ENCODE measurements at regions not wholly inside any gene's neighbourhood (a gene's known extent, or its start where the extent isn't known, plus 50 kb on each side); places are given as distances from the start of the nearest gene placed in this dataset.

DNA sequence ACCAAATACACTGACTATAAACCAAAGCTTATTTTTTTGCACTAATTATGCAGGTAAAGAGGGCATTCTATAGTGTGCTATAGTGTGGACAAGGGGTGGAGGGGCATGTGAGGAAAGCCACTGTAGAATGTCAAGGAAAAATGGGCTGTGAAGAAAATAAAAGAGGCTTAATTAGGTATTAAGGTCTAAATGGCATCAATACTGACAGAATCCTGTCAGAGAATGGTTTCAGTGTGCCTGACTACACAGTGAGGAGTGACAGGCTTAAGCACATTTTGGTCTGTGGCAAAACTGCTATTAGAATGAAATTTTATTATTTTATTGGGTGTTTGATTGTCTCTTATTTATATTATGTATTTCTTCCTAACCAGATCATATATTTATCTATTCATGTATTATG lies 787.6 kb upstream of the CELF4 start:
- Mint-ChIP-seq H3K27me3 (ENCODE audit: low read depth in 2 of 2) (no peaks in the 10 kb centered on the region), H3K27ac (no peak overlapping the region), H3K36me3 (no peaks in the 10 kb centered on the region), H3K4me1 (no peaks in the 10 kb centered on the region), H3K4me3 (no peak overlapping the region), H3K9me3 (peaks cover 4 to 12% of the 10 kb centered on the region in 2 donors)
- Histone ChIP-seq H3K4me3 (ENCODE audit: low read length) (no peak overlapping the region), H3K27ac (ENCODE audit: low read length) (no peak overlapping the region), H3K27me3 (ENCODE audit: control insufficient read depth, insufficient read depth, low read length) (no peaks in the 10 kb centered on the region), H3K9me3 (ENCODE audit: control insufficient read depth, insufficient read depth, low read length) (no peaks in the 10 kb centered on the region), H3K36me3 (ENCODE audit: control insufficient read depth, insufficient read depth, low read length) (no peaks in the 10 kb centered on the region), H3K4me1 (ENCODE audit: control insufficient read depth, insufficient read depth, low read length) (no peaks in the 10 kb centered on the region)
- intact Hi-C loops (cut with micrococcal nuclease): no loop called here
- no peak for DNase-seq
- ATAC-seq: no peak
- TF ChIP-seq, protein P1, sequence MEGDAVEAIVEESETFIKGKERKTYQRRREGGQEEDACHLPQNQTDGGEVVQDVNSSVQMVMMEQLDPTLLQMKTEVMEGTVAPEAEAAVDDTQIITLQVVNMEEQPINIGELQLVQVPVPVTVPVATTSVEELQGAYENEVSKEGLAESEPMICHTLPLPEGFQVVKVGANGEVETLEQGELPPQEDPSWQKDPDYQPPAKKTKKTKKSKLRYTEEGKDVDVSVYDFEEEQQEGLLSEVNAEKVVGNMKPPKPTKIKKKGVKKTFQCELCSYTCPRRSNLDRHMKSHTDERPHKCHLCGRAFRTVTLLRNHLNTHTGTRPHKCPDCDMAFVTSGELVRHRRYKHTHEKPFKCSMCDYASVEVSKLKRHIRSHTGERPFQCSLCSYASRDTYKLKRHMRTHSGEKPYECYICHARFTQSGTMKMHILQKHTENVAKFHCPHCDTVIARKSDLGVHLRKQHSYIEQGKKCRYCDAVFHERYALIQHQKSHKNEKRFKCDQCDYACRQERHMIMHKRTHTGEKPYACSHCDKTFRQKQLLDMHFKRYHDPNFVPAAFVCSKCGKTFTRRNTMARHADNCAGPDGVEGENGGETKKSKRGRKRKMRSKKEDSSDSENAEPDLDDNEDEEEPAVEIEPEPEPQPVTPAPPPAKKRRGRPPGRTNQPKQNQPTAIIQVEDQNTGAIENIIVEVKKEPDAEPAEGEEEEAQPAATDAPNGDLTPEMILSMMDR (IDR thresholded peaks at IDR 0.05): no peak

DNA sequence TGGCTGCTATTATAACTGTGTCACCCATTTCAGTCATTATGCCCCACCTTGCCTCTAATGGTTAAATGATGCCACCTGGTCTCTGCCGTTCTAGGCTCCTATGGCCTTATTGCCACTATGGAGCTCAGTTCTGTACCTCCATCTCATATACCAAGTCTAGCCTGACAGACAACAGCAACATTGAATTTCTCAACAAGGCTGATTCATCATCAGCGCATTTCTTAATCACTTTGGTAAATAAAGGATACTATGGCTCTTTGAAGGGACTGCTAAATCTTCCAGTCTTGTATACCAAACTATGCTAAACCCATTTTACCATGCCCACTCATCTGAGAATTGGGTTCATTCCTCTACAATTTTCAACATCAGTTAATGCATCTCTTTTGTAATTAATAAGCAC lies 784.5 kb upstream of the CELF4 start:
- intact Hi-C loops (cut with micrococcal nuclease): no loop called here
- Histone ChIP-seq H3K4me1 (ENCODE audit: control insufficient read depth, insufficient read depth, low read length) (no peaks in the 10 kb centered on the region), H3K36me3 (ENCODE audit: control insufficient read depth, insufficient read depth, low read length) (no peaks in the 10 kb centered on the region), H3K27ac (ENCODE audit: low read length) (no peak overlapping the region), H3K27me3 (ENCODE audit: control insufficient read depth, insufficient read depth, low read length) (no peaks in the 10 kb centered on the region), H3K4me3 (ENCODE audit: low read length) (no peak overlapping the region), H3K9me3 (ENCODE audit: control insufficient read depth, insufficient read depth, low read length) (no peaks in the 10 kb centered on the region)
- no peaks in the 10 kb centered on the region for H3K27me3 Mint-ChIP-seq (ENCODE audit: low read depth in 2 of 2)
- peaks cover 3% of the 10 kb centered on the region for H3K36me3 Mint-ChIP-seq
- DNase-seq: no peak
- ATAC-seq: no peak
- H3K9me3 Mint-ChIP-seq: peaks cover 3 to 11% of the 10 kb centered on the region in 2 donors
- no peak overlapping the region for H3K27ac Mint-ChIP-seq
- no peaks in the 10 kb centered on the region for H3K4me1 Mint-ChIP-seq
- H3K4me3 Mint-ChIP-seq: no peak overlapping the region
- WGBS (ENCODE audit: insufficient coverage): 89% methylated on average over 1 of the region's 2 CpGs
- TF ChIP-seq, protein P1 (IDR thresholded peaks at IDR 0.05): no peak

DNA sequence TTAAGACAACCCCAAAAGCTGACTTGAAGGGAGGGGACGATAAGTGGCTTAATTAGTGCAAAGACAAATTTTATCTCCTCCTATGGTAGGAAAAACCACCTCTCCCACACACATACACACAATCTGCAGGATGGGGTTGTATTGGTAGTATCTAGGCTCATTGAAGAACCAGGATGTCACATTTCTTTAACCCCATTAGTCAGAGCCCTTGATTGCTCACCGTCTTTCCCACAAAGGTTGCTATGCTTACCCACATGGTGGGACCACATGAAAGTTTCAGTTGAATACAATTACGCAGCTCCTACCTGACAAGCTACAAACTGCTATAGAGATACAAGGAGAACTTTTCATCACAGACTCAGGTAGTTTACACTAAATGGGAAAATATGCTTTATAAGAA lies 765.0 kb upstream of the CELF4 start:
- no peak overlapping the region for H3K4me3 Mint-ChIP-seq
- DNase-seq (no peak), ATAC-seq (no peak)
- H3K27ac Mint-ChIP-seq: no peak overlapping the region
- 92% methylated on average over 2 of the region's 3 CpGs for WGBS (ENCODE audit: insufficient coverage)
- Histone ChIP-seq H3K27me3 (ENCODE audit: control insufficient read depth, insufficient read depth, low read length) (no peaks in the 10 kb centered on the region), H3K9me3 (ENCODE audit: control insufficient read depth, insufficient read depth, low read length) (no peaks in the 10 kb centered on the region), H3K4me1 (ENCODE audit: control insufficient read depth, insufficient read depth, low read length) (no peaks in the 10 kb centered on the region), H3K4me3 (ENCODE audit: low read length) (no peak overlapping the region), H3K36me3 (ENCODE audit: control insufficient read depth, insufficient read depth, low read length) (no peaks in the 10 kb centered on the region), H3K27ac (ENCODE audit: low read length) (no peak overlapping the region)
- TF ChIP-seq, protein P1 (IDR thresholded peaks at IDR 0.05): no peak
- H3K4me1 Mint-ChIP-seq: no peaks in the 10 kb centered on the region
- peaks cover 2 to 10% of the 10 kb centered on the region in 2 donors for H3K9me3 Mint-ChIP-seq
- H3K27me3 Mint-ChIP-seq (ENCODE audit: low read depth in 2 of 2): no peaks in the 10 kb centered on the region
- intact Hi-C loops (cut with micrococcal nuclease): no loop called here
- peaks cover 6% of the 10 kb centered on the region for H3K36me3 Mint-ChIP-seq

DNA sequence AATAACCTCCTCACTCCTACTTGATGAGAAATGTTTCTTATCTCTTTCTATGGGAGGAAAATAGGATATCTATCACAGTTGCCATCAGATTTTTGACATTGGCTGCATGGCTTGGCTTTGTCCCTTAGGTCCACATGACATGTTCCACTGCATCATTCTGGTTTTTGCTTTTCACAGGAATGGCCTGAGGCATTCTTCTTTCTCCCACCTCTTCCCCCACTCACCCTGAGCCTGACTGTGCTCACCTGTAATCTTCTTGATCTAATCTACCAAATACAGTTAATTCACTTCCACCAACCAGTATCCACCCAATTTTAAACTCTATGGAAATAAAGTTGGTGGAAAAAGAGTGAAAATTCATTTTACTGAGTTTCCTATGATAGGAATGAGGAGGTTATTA lies 763.5 kb upstream of the CELF4 start:
- DNase-seq (no peak), ATAC-seq (no peak)
- Histone ChIP-seq H3K4me1 (ENCODE audit: control insufficient read depth, insufficient read depth, low read length) (no peaks in the 10 kb centered on the region), H3K4me3 (ENCODE audit: low read length) (no peak overlapping the region), H3K9me3 (ENCODE audit: control insufficient read depth, insufficient read depth, low read length) (no peaks in the 10 kb centered on the region), H3K27me3 (ENCODE audit: control insufficient read depth, insufficient read depth, low read length) (no peaks in the 10 kb centered on the region), H3K27ac (ENCODE audit: low read length) (no peak overlapping the region), H3K36me3 (ENCODE audit: control insufficient read depth, insufficient read depth, low read length) (no peaks in the 10 kb centered on the region)
- intact Hi-C loops (cut with micrococcal nuclease): no loop called here
- Mint-ChIP-seq H3K27ac (no peak overlapping the region), H3K36me3 (peaks cover 6% of the 10 kb centered on the region), H3K27me3 (ENCODE audit: low read depth in 2 of 2) (no peaks in the 10 kb centered on the region), H3K4me1 (no peaks in the 10 kb centered on the region), H3K9me3 (peaks cover 4 to 19% of the 10 kb centered on the region in 2 donors), H3K4me3 (no peak overlapping the region)
- TF ChIP-seq, protein P1 (IDR thresholded peaks at IDR 0.05): no peak
